Endodermal cell (in vitro differentiated cells): ENCODE measurements at regions not wholly inside any gene's neighbourhood (a gene's known extent, or its start where the extent isn't known, plus 50 kb on each side); places are given as distances from the start of the nearest gene placed in this dataset.

Experiments used
- DNase-seq: peaks from one replicate; pipeline ENCODE4 v3.0.0-alpha.2; 2017
- H3K27ac ChIP-seq: 2 replicates; pipeline ENCODE4 v1.5.1; 2013; ENCODE audit warnings: mild to moderate bottlenecking, low read depth, low read length, moderate library complexity
- H3K27me3 ChIP-seq: 2 replicates; pipeline ENCODE4 v1.6.1; 2013; ENCODE audit warnings: mild to moderate bottlenecking, low read length, moderate library complexity; ENCODE audit not compliant: insufficient read depth, control insufficient read depth, poor library complexity, severe bottlenecking
- H3K36me3 ChIP-seq: 2 replicates; pipeline ENCODE4 v1.7.0; 2013; ENCODE audit warnings: mild to moderate bottlenecking, low read length, moderate library complexity; ENCODE audit not compliant: control insufficient read depth, insufficient read depth
- H3K4me1 ChIP-seq: one replicate; pipeline ENCODE4 v1.7.0; 2013; ENCODE audit warnings: low read length; ENCODE audit not compliant: control insufficient read depth, insufficient read depth
- H3K4me3 ChIP-seq: 2 replicates; pipeline ENCODE4 v1.5.1; 2013; ENCODE audit warnings: mild to moderate bottlenecking, low read length, moderate library complexity
- H3K9ac ChIP-seq: 2 replicates; pipeline ENCODE4 v1.6.1; 2013; ENCODE audit warnings: mild to moderate bottlenecking, low read length, moderate library complexity; ENCODE audit not compliant: poor library complexity, severe bottlenecking; ENCODE audit errors: extremely low read depth
- H3K9me3 ChIP-seq: 2 replicates; pipeline ENCODE4 v1.6.1; 2013; ENCODE audit warnings: mild to moderate bottlenecking, low read length, moderate library complexity; ENCODE audit not compliant: control insufficient read depth
- H3K27ac Mint-ChIP-seq: 2 replicates; pipeline ENCODE4 v1.8.0; 2020; ENCODE audit warnings: mixed read lengths
- H3K27me3 Mint-ChIP-seq: 2 replicates; pipeline ENCODE4 v1.8.0; 2021; ENCODE audit warnings: mild to moderate bottlenecking, mixed read lengths; ENCODE audit not compliant: insufficient read depth
- H3K36me3 Mint-ChIP-seq: 2 replicates; pipeline ENCODE4 v1.8.0; 2020; ENCODE audit warnings: low read depth, mixed read lengths
- H3K4me1 Mint-ChIP-seq: 2 replicates; pipeline ENCODE4 v1.8.0; 2020; ENCODE audit warnings: mixed read lengths
- H3K4me3 Mint-ChIP-seq: 2 replicates; pipeline ENCODE4 v1.8.0; 2020; ENCODE audit warnings: mild to moderate bottlenecking, moderate library complexity, mixed read lengths
- H3K9me3 Mint-ChIP-seq: 2 replicates; pipeline ENCODE4 v1.8.0; 2020; ENCODE audit warnings: mild to moderate bottlenecking, mixed read lengths
- CTCF ChIP-seq: fragments of 200-600 bp; sonication (generic); conservative IDR thresholded peaks from 2 replicates; pipeline ENCODE4 v1.5.0; 2021; ENCODE audit warnings: antibody characterized with exemption, mild to moderate bottlenecking
- WGBS, 2 experiments: methylation state at CpG; one replicate each; pipeline versions ENCODE4 v1.1.5 to v1.1.7; 2013; ENCODE audit warnings: missing lambda C conversion rate in 2 of 2, mixed read lengths in 1 of 2; ENCODE audit not compliant: insufficient coverage in 1 of 2, insufficient read length in 1 of 2; 5-methylcytosine and 5-hydroxymethylcytosine counted together

- H3K9me3 Mint-ChIP-seq: no peaks in the 10 kb centered on the region
- Histone ChIP-seq H3K4me3 (no peak overlapping the region), H3K27ac (no peak overlapping the region), H3K36me3 (no peaks in the 10 kb centered on the region), H3K4me1 (no peaks in the 10 kb centered on the region), H3K9me3 (no peaks in the 10 kb centered on the region), H3K27me3 (no peaks in the 10 kb centered on the region), H3K9ac (no peak overlapping the region)
- DNase-seq: no peak
- H3K27me3 Mint-ChIP-seq: peaks cover 4% of the 10 kb centered on the region
- no peak overlapping the region for H3K4me3 Mint-ChIP-seq
- H3K36me3 Mint-ChIP-seq: no peaks in the 10 kb centered on the region
- 93 to 100% methylated on average over 2 to 3 of the region's 3 CpGs for WGBS, 2 experiments
- no peaks in the 10 kb centered on the region for H3K4me1 Mint-ChIP-seq
- no peak overlapping the region for H3K27ac Mint-ChIP-seq
- TF ChIP-seq CTCF: no peak
These were observed 194.8 kb downstream of the MAFB start for GRCh38 chr20:40494248-40494647.

GRCh38 chr20:40493549-40493948 lies 195.5 kb downstream of the MAFB start:
- H3K4me3 Mint-ChIP-seq: no peak overlapping the region
- Histone ChIP-seq H3K4me3 (no peak overlapping the region), H3K27ac (no peak overlapping the region), H3K36me3 (no peaks in the 10 kb centered on the region), H3K9ac (no peak overlapping the region), H3K4me1 (no peaks in the 10 kb centered on the region), H3K9me3 (no peaks in the 10 kb centered on the region), H3K27me3 (no peaks in the 10 kb centered on the region)
- no peak for TF ChIP-seq CTCF
- no peaks in the 10 kb centered on the region for H3K36me3 Mint-ChIP-seq
- H3K4me1 Mint-ChIP-seq: no peaks in the 10 kb centered on the region
- H3K9me3 Mint-ChIP-seq: no peaks in the 10 kb centered on the region
- no peak for DNase-seq
- 88 to 100% methylated on average over 2 to 3 of the region's 3 CpGs for WGBS, 2 experiments
- H3K27me3 Mint-ChIP-seq: peaks cover 4% of the 10 kb centered on the region
- no peak overlapping the region for H3K27ac Mint-ChIP-seq

- peaks cover 4% of the 10 kb centered on the region for H3K27me3 Mint-ChIP-seq
- no peaks in the 10 kb centered on the region for H3K4me1 Mint-ChIP-seq
- Histone ChIP-seq H3K9ac (no peak overlapping the region), H3K27me3 (no peaks in the 10 kb centered on the region), H3K4me1 (no peaks in the 10 kb centered on the region), H3K27ac (no peak overlapping the region), H3K9me3 (no peaks in the 10 kb centered on the region), H3K4me3 (no peak overlapping the region), H3K36me3 (no peaks in the 10 kb centered on the region)
- TF ChIP-seq CTCF: no peak
- no peaks in the 10 kb centered on the region for H3K36me3 Mint-ChIP-seq
- 93 to 95% methylated on average over 4 of the region's 4 CpGs for WGBS, 2 experiments
- H3K27ac Mint-ChIP-seq: no peak overlapping the region
- H3K4me3 Mint-ChIP-seq: no peak overlapping the region
- DNase-seq: no peak
- H3K9me3 Mint-ChIP-seq: no peaks in the 10 kb centered on the region
These were observed 196.0 kb downstream of the MAFB start for GRCh38 chr20:40493071-40493470.
